GM12878 (cell line): ENCODE measurements at regions not wholly inside any gene's neighbourhood (a gene's known extent, or its start where the extent isn't known, plus 50 kb on each side); places are given as distances from the start of the nearest gene placed in this dataset.

Experiments
- ATAC-seq: fragments of 200-7000 bp; cut with Tn5 transposase; 3 replicates; pipeline ENCODE4 v1.9.1; 2020; ENCODE audit warnings: mild to moderate bottlenecking, moderate library complexity
- BruUV-seq: library from RNA; stranded (reverse); fragments of 400-500 nt; replicated peaks from 2 replicates; lab custom pipeline; 2021; lab: Mats Ljungman, UMichigan
- CTCF ChIA-PET: fragments of 300-600 bp; sonication (Branson Sonifier 250); formaldehyde crosslinking; extraction: SDS; loops from one replicate; lab custom pipeline; 2021; ENCODE audit warnings: inconsistent platforms; lab: Yijun Ruan, JAX
- POLR2A ChIA-PET: fragments of 350-600 bp; formaldehyde crosslinking; extraction: SDS; loops from one replicate; lab custom pipeline; 2021; ENCODE audit warnings: inconsistent platforms; lab: Charles Lee
- RAD21 ChIA-PET: fragments of 300-600 bp; sonication (Branson Sonifier 250); formaldehyde crosslinking; loops from one replicate; lab custom pipeline; 2023; ENCODE audit warnings: antibody characterized with exemption; ENCODE audit not compliant: unreplicated experiment; lab: Charles Lee
- SMC1A ChIA-PET: fragments of 300-600 bp; sonication (Branson Sonifier 250); formaldehyde crosslinking; loops from one replicate; lab custom pipeline; 2023; ENCODE audit not compliant: unreplicated experiment, uncharacterized antibody; lab: Charles Lee
- DNase-seq: peaks from one replicate; pipeline ENCODE4 v3.0.0-alpha.2; 2011; ENCODE audit warnings: low read depth, low spot score
- FAIRE-seq: peaks from 3 replicates; lab custom pipeline; 2011; peaks lifted over from hg19 to GRCh38; lab: Jason Lieb, UNC
- H2AFZ ChIP-seq: 2 replicates; pipeline ENCODE4 v1.6.0; 2011; ENCODE audit warnings: low read depth, low read length, control low read depth; ENCODE audit not compliant: control insufficient read depth
- H3K27ac ChIP-seq: 2 replicates; pipeline ENCODE4 v1.5.1; 2011; ENCODE audit warnings: control low read depth; ENCODE audit not compliant: control insufficient read depth, insufficient read depth
- H3K27me3 ChIP-seq, 2 experiments: replicated peaks in 1 of 2; 2 replicates each; pipeline versions ENCODE4 v1.6.0 to v1.6.1; 2011; ENCODE audit warnings: low read length in 1 of 2; ENCODE audit not compliant: control insufficient read depth in 2 of 2, insufficient read depth in 2 of 2
- H3K36me3 ChIP-seq, 2 experiments: 2 replicates each; pipeline ENCODE4 v1.5.1; 2011; ENCODE audit warnings: low read length in 1 of 2; ENCODE audit not compliant: control insufficient read depth in 2 of 2, insufficient read depth in 2 of 2
- H3K4me1 ChIP-seq: 2 replicates; pipeline ENCODE4 v1.6.1; 2011; ENCODE audit warnings: mild to moderate bottlenecking, low read length, moderate library complexity, mixed read lengths; ENCODE audit not compliant: control insufficient read depth, insufficient read depth
- H3K4me2 ChIP-seq: 2 replicates; pipeline ENCODE4 v1.6.0; 2011; ENCODE audit warnings: control low read depth; ENCODE audit not compliant: control insufficient read depth, insufficient read depth
- H3K4me3 ChIP-seq: fragments of 200-600 bp; sonication (generic); 2 replicates; pipeline ENCODE4 v1.5.1; 2016
- H3K79me2 ChIP-seq: 2 replicates; pipeline ENCODE4 v1.6.0; 2011; ENCODE audit warnings: low read length; ENCODE audit not compliant: control insufficient read depth, insufficient read depth
- H3K9ac ChIP-seq: 2 replicates; pipeline ENCODE4 v1.8.0; 2011; ENCODE audit warnings: low read length, control low read depth, mixed read lengths; ENCODE audit not compliant: control insufficient read depth, insufficient read depth
- H3K9me3 ChIP-seq: replicated peaks from 3 replicates; pipeline ENCODE4 v1.5.1; 2011; ENCODE audit warnings: mild to moderate bottlenecking, low read length; ENCODE audit not compliant: control insufficient read depth, insufficient read depth
- H4K20me1 ChIP-seq: 2 replicates; pipeline ENCODE4 v1.6.0; 2011; ENCODE audit not compliant: control insufficient read depth, insufficient read depth
- ATF7 ChIP-seq: fragments of 450-650 bp; IDR thresholded peaks from 2 replicates; pipeline ENCODE4 v1.6.1; 2016; ENCODE audit warnings: low read depth, mild to moderate bottlenecking
- BRCA1 ChIP-seq: IDR thresholded peaks from 2 replicates; pipeline ENCODE4 v1.6.1; 2011; ENCODE audit warnings: low read depth, low read length, improper control_type of control experiment
- FOXK2 ChIP-seq: fragments of 450-650 bp; IDR thresholded peaks from 2 replicates; pipeline ENCODE4 v1.6.1; 2017; ENCODE audit warnings: mild to moderate bottlenecking, moderate library complexity
- GABPA ChIP-seq: IDR thresholded peaks from 2 replicates; pipeline ENCODE4 v1.6.1; 2014; ENCODE audit warnings: antibody characterized with exemption, low read depth, mild to moderate bottlenecking, inconsistent platforms
- NFXL1 ChIP-seq: fragments of 450-650 bp; IDR thresholded peaks from 2 replicates; pipeline ENCODE4 v1.6.1; 2017; ENCODE audit warnings: antibody characterized with exemption, mild to moderate bottlenecking, borderline replicate concordance
- SIX5 ChIP-seq: IDR thresholded peaks from 2 replicates; pipeline ENCODE4 v1.6.1; 2011; ENCODE audit warnings: mild to moderate bottlenecking, low read depth, low read length, moderate library complexity; ENCODE audit not compliant: severe bottlenecking
- STAT3 ChIP-seq: IDR thresholded peaks from 2 replicates; pipeline ENCODE4 v1.6.1; 2011; ENCODE audit warnings: low read depth, low read length, improper control_type of control experiment
- ZNF384 ChIP-seq: IDR thresholded peaks from 2 replicates; pipeline ENCODE4 v1.6.1; 2012; ENCODE audit warnings: low read depth, mild to moderate bottlenecking, low read length, improper control_type of control experiment, borderline replicate concordance
- ZSCAN29 ChIP-seq: fragments of 450-650 bp; IDR thresholded peaks from 2 replicates; pipeline ENCODE4 v1.6.1; 2017; ENCODE audit warnings: mild to moderate bottlenecking, moderate library complexity
- ZZZ3 ChIP-seq: IDR thresholded peaks from 2 replicates; pipeline ENCODE4 v1.6.1; 2011; ENCODE audit warnings: low read depth; ENCODE audit not compliant: control insufficient read depth, insufficient read length
- WGBS: methylation state at CpG from one replicate; pipeline ENCODE4 v1.1.6; 2016; ENCODE audit warnings: low lambda C conversion rate; ENCODE audit not compliant: insufficient replicate concordance, insufficient coverage; ENCODE audit errors: missing lambda C conversion rate; 5-methylcytosine and 5-hydroxymethylcytosine counted together
- in situ Hi-C: fragments of 300-500 bp; cut with MboI; formaldehyde crosslinking; loops from 9 replicates; pipeline ENCODE4 v1.14.3; 2018; ENCODE audit warnings: mixed read lengths
- intact Hi-C: fragments of 100-400 bp; cut with micrococcal nuclease; formaldehyde crosslinking; loops from one replicate; pipeline ENCODE4 v1.14.2; 2022; ENCODE audit not compliant: unreplicated experiment
- TF ChIP-seq, protein P1 (sequence below): fragments of 150-350 bp; IDR thresholded peaks from 2 replicates; pipeline ENCODE4 v1.6.1; 2014; ENCODE audit warnings: mild to moderate bottlenecking, low read depth, low read length
- TF ChIP-seq, protein P2 (sequence below): fragments of 450-650 bp; IDR thresholded peaks from 2 replicates; pipeline ENCODE4 v1.6.1; 2016; ENCODE audit warnings: mild to moderate bottlenecking
- TF ChIP-seq, protein P3 (sequence below): IDR thresholded peaks from 2 replicates; pipeline ENCODE4 v1.6.1; 2011; ENCODE audit warnings: borderline replicate concordance, low read depth, mild to moderate bottlenecking, moderate library complexity, mixed read lengths, low read length; ENCODE audit not compliant: insufficient read depth; ENCODE audit errors: extremely low read length

DNA sequence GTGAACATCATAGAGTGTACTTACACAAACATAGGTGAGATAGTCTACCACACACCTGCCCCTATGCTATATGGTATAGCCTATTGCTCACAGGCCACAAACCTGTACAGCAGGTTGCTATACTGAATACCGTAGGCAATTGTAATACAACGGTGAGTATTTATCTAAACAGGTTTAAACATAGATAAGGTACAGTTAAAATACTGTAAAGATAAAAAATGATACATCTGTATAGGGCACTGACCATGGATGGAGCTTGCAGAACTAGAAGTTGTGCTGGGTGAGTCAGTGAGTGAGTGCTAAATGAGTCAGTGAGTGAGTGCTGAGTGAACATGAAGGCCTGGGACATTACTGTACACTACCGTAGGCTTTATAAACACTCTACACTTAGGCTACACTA lies 267.0 kb upstream of the HS6ST1 start:
- Histone ChIP-seq H3K9ac (no peak overlapping the region), H3K9me3 (no peaks in the 10 kb centered on the region), H3K79me2 (no peaks in the 10 kb centered on the region), H2AFZ (no peak overlapping the region), H3K4me3 (no peak overlapping the region), H3K4me2 (no peak overlapping the region), H3K36me3 (no peaks in the 10 kb centered on the region), H3K27me3 (no peaks in the 10 kb centered on the region), H4K20me1 (no peaks in the 10 kb centered on the region), H3K27ac (no peak overlapping the region), H3K4me1 (no peaks in the 10 kb centered on the region)
- CTCF ChIA-PET = no interaction called here
- RAD21 ChIA-PET = no interaction called here
- 61% methylated on average over 3 of the region's 3 CpGs for WGBS
- POLR2A ChIA-PET = no interaction called here
- in situ Hi-C loops = no loop called here
- DNase-seq = no peak
- FAIRE-seq = no peak
- BruUV-seq = no TSS peak
- SMC1A ChIA-PET = interaction anchor here (0.8 kb wide), 1 partner anchor 235 kb away, joined by 3 read pairs; no protein-coding TSS in a partner anchor
- ATAC-seq = no peak
- TF ChIP-seq, protein P1, sequence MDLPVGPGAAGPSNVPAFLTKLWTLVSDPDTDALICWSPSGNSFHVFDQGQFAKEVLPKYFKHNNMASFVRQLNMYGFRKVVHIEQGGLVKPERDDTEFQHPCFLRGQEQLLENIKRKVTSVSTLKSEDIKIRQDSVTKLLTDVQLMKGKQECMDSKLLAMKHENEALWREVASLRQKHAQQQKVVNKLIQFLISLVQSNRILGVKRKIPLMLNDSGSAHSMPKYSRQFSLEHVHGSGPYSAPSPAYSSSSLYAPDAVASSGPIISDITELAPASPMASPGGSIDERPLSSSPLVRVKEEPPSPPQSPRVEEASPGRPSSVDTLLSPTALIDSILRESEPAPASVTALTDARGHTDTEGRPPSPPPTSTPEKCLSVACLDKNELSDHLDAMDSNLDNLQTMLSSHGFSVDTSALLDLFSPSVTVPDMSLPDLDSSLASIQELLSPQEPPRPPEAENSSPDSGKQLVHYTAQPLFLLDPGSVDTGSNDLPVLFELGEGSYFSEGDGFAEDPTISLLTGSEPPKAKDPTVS = no peak
- TF ChIP-seq SIX5 (no peak), BRCA1 (no peak), ATF7 (no peak), STAT3 (no peak), NFXL1 (no peak), GABPA (no peak), ZNF384 (no peak), ZZZ3 (no peak), ZSCAN29 (no peak), FOXK2 (no peak)
- TF ChIP-seq, protein P2, sequence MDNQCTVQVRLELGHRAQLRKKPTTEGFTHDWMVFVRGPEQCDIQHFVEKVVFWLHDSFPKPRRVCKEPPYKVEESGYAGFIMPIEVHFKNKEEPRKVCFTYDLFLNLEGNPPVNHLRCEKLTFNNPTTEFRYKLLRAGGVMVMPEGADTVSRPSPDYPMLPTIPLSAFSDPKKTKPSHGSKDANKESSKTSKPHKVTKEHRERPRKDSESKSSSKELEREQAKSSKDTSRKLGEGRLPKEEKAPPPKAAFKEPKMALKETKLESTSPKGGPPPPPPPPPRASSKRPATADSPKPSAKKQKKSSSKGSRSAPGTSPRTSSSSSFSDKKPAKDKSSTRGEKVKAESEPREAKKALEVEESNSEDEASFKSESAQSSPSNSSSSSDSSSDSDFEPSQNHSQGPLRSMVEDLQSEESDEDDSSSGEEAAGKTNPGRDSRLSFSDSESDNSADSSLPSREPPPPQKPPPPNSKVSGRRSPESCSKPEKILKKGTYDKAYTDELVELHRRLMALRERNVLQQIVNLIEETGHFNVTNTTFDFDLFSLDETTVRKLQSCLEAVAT = no peak
- TF ChIP-seq, protein P3, sequence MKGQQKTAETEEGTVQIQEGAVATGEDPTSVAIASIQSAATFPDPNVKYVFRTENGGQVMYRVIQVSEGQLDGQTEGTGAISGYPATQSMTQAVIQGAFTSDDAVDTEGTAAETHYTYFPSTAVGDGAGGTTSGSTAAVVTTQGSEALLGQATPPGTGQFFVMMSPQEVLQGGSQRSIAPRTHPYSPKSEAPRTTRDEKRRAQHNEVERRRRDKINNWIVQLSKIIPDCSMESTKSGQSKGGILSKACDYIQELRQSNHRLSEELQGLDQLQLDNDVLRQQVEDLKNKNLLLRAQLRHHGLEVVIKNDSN = no peak
- intact Hi-C loops = no loop called here
